GM19452 (cell line): ENCODE measurements at regions not wholly inside any gene's neighbourhood (a gene's known extent, or its start where the extent isn't known, plus 50 kb on each side); places are given as distances from the start of the nearest gene placed in this dataset.

Source experiments
- ATAC-seq: cut with Tn5 transposase; IDR thresholded peaks from one replicate; pipeline ENCODE4 v1.9.1; 2021; ENCODE audit not compliant: unreplicated experiment

GRCh38 chr10:2871673-2872219, 195.6 kb upstream of the PFKP start:
- no peak for ATAC-seq

DNA sequence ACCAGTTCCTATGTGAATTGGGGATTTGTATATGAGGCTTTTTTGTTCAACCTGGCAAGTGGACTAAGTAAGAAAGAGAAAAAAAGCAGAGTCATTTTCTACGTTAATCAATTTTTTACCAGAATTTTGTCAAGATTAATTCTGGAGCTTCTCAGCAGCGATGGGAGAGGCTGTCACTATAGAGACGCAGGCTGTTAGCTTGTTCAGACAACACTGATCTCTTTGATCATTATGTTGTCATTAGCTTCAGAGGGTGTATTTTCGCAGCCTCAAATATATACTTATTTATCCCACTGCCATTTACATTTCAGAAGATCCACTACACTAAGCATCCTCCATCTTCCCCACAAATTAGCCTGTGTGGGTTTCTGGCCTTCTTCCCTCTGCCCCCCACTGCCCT, 196.7 kb upstream of the PFKP start:
- no peak for ATAC-seq

- ATAC-seq = no peak
Observed at GRCh38 chr10:2867788-2868299, 199.5 kb upstream of the PFKP start.

- ATAC-seq = no peak
Observed at GRCh38 chr10:2866569-2866968, 200.8 kb upstream of the PFKP start.

- ATAC-seq = no peak
Observed at GRCh38 chr10:2861632-2862210, 205.6 kb upstream of the PFKP start.

DNA sequence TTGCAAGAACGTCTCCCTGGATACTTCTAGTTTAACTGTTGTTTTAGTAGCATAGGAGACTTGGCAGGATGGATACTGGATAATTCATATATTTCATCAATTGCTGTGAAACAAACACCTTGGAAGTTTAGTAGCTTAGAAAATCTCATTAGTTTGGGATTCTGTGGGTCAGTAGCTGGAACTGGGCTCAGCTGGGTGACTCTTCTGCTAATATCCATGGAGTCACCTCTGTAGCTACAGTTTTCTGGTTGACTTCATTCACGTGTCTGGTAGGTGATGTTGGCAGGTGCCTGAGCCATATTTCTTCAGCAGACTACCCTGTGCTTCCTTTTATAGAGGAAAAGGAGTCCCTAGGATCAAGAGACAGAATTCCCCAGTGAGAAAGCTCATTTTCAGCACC, 208.9 kb upstream of the PFKP start:
- no peak for ATAC-seq

GRCh38 chr10:2856598-2856997, 210.8 kb upstream of the PFKP start:
- ATAC-seq = no peak

DNA sequence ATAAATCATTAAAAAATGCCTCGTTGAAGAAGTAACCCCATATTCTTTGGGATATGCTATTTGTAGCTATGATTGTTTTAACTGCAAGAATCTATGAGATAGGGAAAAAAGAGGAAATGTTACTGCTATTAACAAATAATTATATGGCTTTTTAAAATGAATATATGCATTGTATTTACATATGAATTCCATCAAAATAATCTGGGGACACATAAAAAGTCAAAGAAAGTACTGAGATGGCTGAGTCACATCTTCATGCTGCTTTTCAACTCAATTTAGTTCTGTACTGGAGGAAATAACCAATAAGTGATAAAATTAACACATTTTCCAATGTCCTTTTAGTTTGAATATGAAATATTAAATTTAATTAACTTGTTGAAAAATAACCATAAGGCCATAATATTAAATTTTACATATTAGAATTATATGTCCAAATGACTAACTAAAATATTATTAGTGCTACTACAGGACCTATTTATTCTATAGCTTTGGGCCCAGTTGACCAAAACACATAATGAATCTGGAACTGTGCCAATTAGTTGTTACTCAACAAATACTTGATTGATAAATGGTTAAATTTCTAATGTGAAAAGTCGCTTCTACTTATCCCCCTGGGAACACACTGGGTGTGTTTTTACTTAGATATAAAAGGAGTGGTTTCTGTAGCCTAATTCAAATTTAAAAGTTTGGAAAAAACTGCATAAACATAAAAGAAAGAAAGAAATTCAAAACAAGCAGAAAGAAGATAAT, 214.6 kb upstream of the PFKP start:
- ATAC-seq = no peak

GRCh38 chr10:2851566-2851965, 215.8 kb upstream of the PFKP start:
- ATAC-seq = no peak

- no peak for ATAC-seq
Observed at GRCh38 chr10:2850202-2850601, 217.1 kb upstream of the PFKP start.

- no peak for ATAC-seq
Observed at GRCh38 chr10:2844925-2845324, 222.4 kb upstream of the PFKP start.

DNA sequence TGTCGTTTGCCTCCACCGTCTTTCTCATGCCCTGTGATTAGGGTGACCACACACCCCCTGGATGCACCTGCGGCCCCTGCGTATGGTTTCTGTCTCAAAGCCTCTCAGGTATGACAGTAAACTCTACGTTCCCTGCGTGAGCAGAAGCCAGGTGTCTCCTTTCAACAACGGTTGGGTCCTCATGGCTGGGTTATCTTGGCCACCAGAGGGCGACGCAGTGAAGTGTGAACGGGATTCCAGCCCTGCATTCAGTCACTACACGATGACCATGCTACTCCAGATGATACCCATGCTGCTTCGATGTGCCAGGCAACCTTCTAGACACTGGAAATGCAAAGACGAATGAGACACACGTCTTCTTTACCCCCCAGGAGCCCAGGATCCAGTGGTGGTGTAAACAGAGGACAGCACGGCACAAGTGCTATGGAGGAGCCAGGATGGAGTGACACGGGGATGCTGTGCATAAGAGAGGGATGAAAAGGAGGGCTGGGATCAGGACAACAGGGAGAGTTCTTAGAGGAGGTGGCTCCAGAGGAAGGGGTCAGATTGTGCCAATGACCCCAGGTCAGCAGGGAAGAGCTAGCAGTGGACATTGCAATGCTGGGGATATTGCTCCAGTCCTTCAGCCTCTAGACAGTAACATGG, 228.1 kb upstream of the PFKP start:
- ATAC-seq = no peak

- ATAC-seq = no peak
Observed at GRCh38 chr10:2837674-2838073, 229.7 kb upstream of the PFKP start.

- no peak for ATAC-seq
Observed at GRCh38 chr10:2836921-2837662, 230.3 kb upstream of the PFKP start.

GRCh38 chr10:2834214-2834613, 233.1 kb upstream of the PFKP start:
- ATAC-seq = no peak

DNA sequence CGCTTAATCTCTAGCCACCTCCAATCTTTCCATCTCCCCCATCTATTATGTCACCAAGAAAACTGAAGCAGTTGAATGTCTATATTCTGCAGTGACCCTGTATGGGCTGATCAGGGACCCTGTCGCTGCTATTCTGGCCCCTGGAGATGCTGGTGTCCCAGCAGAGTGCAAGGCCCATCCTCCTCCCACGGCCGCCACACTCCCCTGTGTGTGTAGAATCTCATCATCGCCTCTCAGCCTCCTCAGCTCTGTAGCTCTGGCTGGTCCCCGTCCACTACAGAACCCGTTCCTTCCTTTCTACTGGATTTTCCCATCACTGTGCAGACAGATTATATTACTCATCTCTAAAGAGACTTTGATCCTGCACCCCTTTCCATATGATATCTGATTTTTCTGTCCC, 235.8 kb upstream of the PFKP start:
- ATAC-seq = no peak

- ATAC-seq = no peak
Observed at GRCh38 chr10:2828741-2829140, 238.6 kb upstream of the PFKP start.

GRCh38 chr10:2826675-2827074, 240.7 kb upstream of the PFKP start:
- ATAC-seq = no peak

- ATAC-seq = no peak
Observed at GRCh38 chr10:2825841-2826240, 241.5 kb upstream of the PFKP start.

DNA sequence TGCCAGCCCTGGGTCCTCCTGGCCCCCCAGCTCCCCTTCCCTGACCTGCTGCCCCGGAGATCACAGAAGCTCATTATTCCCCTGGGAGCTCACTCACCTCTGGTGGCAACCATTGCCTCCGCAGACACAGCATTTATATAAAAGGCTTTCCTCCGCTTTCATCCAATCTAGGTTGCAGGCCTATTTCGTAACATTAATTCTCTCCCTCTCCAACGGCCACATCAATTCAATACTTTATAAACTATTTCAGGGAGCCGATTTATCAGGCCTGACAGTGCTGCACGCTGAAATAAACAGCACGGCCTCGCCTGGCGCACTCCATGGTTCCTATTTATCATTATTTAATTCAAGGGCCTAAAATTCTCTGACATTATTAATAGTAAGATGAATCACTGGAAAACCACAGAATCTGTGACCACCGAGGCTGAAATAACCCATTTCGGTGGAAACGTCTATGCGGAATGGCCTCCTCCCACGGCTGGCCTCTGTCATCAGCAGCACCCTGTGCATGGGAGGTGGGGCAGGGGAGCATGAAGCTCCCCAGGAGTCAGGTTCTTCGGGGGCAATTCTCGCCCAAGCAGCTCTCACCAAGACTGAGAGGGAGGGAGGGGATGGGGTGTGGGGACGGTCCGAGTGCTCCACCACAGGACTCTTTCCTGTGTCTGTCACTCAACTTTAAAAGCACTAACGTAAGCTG, 249.3 kb upstream of the PFKP start:
- ATAC-seq = no peak

- no peak for ATAC-seq
Observed at GRCh38 chr10:2813693-2814092, 253.7 kb upstream of the PFKP start.
